HG03108 (cell line): ENCODE measurements at regions not wholly inside any gene's neighbourhood (a gene's known extent, or its start where the extent isn't known, plus 50 kb on each side); places are given as distances from the start of the nearest gene placed in this dataset.
"Not testable (repeated sequence)": the region's sequence is repeated elsewhere in the genome, so short reads cannot be mapped to it uniquely, and the experiment has no call there.

ENCODE experiments used
- ATAC-seq: cut with Tn5 transposase; IDR thresholded peaks from one replicate; pipeline ENCODE4 v1.9.1; 2021; ENCODE audit warnings: moderate library complexity; ENCODE audit not compliant: unreplicated experiment

- ATAC-seq: not testable (repeated sequence)
Observed at GRCh38 chr2:90047776-90048175, 1356.3 kb downstream of the RPIA start.

GRCh38 chr2:90052113-90052631 is 1360.7 kb downstream of the RPIA start:
- not testable (repeated sequence) for ATAC-seq

GRCh38 chr2:90069290-90069894 is 1377.9 kb downstream of the RPIA start:
- no peak for ATAC-seq

GRCh38 chr2:90076311-90076710 is 1384.8 kb downstream of the RPIA start:
- no peak for ATAC-seq

- no peak for ATAC-seq
Observed at GRCh38 chr2:90077948-90078347, 1386.5 kb downstream of the RPIA start.

GRCh38 chr2:90079374-90079773 is 1387.9 kb downstream of the RPIA start:
- ATAC-seq: no peak

- not testable (repeated sequence) for ATAC-seq
Observed at GRCh38 chr2:90087792-90088191, 1396.3 kb downstream of the RPIA start.

- ATAC-seq: not testable (repeated sequence)
Observed at GRCh38 chr2:90093571-90094270, 1402.2 kb downstream of the RPIA start.

GRCh38 chr2:90097617-90098016 is 1406.1 kb downstream of the RPIA start:
- ATAC-seq: not testable (repeated sequence)

- not testable (repeated sequence) for ATAC-seq
Observed at GRCh38 chr2:90105142-90105541, 1413.7 kb downstream of the RPIA start.

- not testable (repeated sequence) for ATAC-seq
Observed at GRCh38 chr2:90123409-90123808, 1431.9 kb downstream of the RPIA start.

GRCh38 chr2:90139046-90139445 is 1447.6 kb downstream of the RPIA start:
- not testable (repeated sequence) for ATAC-seq

- ATAC-seq: not testable (repeated sequence)
Observed at GRCh38 chr2:90141558-90141957, 1450.1 kb downstream of the RPIA start.

- not testable (repeated sequence) for ATAC-seq
Observed at GRCh38 chr2:90151805-90152204, 1460.3 kb downstream of the RPIA start.

GRCh38 chr2:90170978-90171377 is 1479.5 kb downstream of the RPIA start:
- ATAC-seq: not testable (repeated sequence)

GRCh38 chr2:90173081-90173480 is 1481.6 kb downstream of the RPIA start:
- not testable (repeated sequence) for ATAC-seq

- not testable (repeated sequence) for ATAC-seq
Observed at GRCh38 chr2:90179591-90179990, 1488.1 kb downstream of the RPIA start.

- no peak for ATAC-seq
Observed at GRCh38 chr2:90207454-90208058, 1516.1 kb downstream of the RPIA start.

GRCh38 chr2:90209009-90209408 is 1517.5 kb downstream of the RPIA start:
- ATAC-seq: no peak

- ATAC-seq: no peak
Observed at GRCh38 chr2:90209806-90210205, 1518.3 kb downstream of the RPIA start.

- ATAC-seq: not testable (repeated sequence)
Observed at GRCh38 chr2:90215880-90216279, 1524.4 kb downstream of the RPIA start.

GRCh38 chr2:90216801-90217200 is 1525.3 kb downstream of the RPIA start:
- not testable (repeated sequence) for ATAC-seq
